Peyer's patch (tissue), 4 donors: ENCODE measurements at regions not wholly inside any gene's neighbourhood (a gene's known extent, or its start where the extent isn't known, plus 50 kb on each side); places are given as distances from the start of the nearest gene placed in this dataset.

Source experiments
- POLR2A ChIP-seq, 2 donors: fragments of 450-650 bp; IDR thresholded peaks; one replicate each; pipeline ENCODE4 v1.5.1; 2017; ENCODE audit warnings: antibody characterized with exemption in 2 of 2, mild to moderate bottlenecking in 2 of 2, moderate library complexity in 2 of 2
- TF ChIP-seq, protein P1 (sequence below), 6 experiments: fragments of 450-650 bp in 4 of 6; fragments of 200-600 bp in 2 of 6; sonication (generic) in 1 of 6; IDR thresholded peaks; one replicate each; pipeline ENCODE4 v1.5.1; 2017 to 2019; ENCODE audit warnings: antibody characterized with exemption in 6 of 6, mild to moderate bottlenecking in 3 of 6, moderate library complexity in 1 of 6

DNA sequence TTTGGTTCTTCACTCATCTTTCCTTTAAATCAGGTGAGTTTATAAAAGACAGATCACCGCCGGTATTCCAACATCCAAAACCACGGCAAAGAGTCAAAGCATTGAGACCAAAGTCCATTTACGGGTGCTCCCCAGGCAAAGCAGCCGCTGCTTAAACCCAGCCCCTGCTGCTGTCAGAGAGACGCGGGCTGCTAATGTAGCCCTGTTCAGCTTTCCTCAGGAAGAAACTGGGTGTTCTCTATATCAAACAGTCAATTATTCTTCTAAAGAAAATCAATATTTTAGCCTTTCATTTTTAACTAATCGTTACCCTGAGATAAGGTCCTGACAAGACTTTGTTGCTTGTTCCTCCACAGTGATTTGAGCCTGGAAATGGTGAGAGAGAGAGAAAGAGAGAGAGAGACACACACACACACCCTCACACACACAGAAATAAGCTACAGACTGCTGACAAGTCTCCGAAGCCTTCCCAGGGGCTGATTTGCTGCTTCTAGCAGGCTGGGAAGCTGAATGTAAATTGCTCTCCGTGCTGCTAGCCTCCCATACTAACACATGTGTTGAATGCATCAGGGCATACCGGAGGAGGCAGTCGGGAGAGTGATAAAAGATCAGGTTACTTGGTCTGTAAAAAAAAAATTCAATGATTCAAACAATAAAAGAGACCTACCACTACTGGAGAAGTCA lies 183.0 kb upstream of the ANK3 start:
- TF ChIP-seq, protein P1, sequence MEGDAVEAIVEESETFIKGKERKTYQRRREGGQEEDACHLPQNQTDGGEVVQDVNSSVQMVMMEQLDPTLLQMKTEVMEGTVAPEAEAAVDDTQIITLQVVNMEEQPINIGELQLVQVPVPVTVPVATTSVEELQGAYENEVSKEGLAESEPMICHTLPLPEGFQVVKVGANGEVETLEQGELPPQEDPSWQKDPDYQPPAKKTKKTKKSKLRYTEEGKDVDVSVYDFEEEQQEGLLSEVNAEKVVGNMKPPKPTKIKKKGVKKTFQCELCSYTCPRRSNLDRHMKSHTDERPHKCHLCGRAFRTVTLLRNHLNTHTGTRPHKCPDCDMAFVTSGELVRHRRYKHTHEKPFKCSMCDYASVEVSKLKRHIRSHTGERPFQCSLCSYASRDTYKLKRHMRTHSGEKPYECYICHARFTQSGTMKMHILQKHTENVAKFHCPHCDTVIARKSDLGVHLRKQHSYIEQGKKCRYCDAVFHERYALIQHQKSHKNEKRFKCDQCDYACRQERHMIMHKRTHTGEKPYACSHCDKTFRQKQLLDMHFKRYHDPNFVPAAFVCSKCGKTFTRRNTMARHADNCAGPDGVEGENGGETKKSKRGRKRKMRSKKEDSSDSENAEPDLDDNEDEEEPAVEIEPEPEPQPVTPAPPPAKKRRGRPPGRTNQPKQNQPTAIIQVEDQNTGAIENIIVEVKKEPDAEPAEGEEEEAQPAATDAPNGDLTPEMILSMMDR (IDR thresholded peaks at IDR 0.05) = no peak
- TF ChIP-seq POLR2A (IDR thresholded peaks at IDR 0.05) = no peak
